ENCODE measurements at regions not wholly inside any gene's neighbourhood (a gene's known extent, or its start where the extent isn't known, plus 50 kb on each side); places are given as distances from the start of the nearest gene placed in this dataset.
A peak's percentile ranks its signal among the peaks of the same experiment; 100 is the strongest.

- no peak overlapping the region for H3K27ac Mint-ChIP-seq
- no peak for DNase-seq
These were observed 1504.6 kb downstream of the EFNB2 start for GRCh38 chr13:105030851-105031250.

GRCh38 chr13:105019073-105019472 lies 1516.4 kb downstream of the EFNB2 start:
- H3K4me1 Mint-ChIP-seq (ENCODE audit: low read depth) = no peaks in the 10 kb centered on the region
- no peak overlapping the region for H3K27ac Mint-ChIP-seq
- no peak overlapping the region for H3K4me3 Mint-ChIP-seq
- ATAC-seq (no peak), DNase-seq (no peak)
- H3K9me3 Mint-ChIP-seq (ENCODE audit: insufficient read depth) = peaks cover 2% of the 10 kb centered on the region
- no peaks in the 10 kb centered on the region for H3K36me3 Mint-ChIP-seq (ENCODE audit: low read depth)
- no peaks in the 10 kb centered on the region for H3K27me3 Mint-ChIP-seq (ENCODE audit: low read depth)
- CTCF ChIA-PET = no interaction called here
- POLR2A ChIA-PET = no interaction called here

More at GRCh38 chr13:105030851-105031250, 1504.6 kb downstream of the EFNB2 start:
- POLR2A ChIA-PET = no interaction called here
- CTCF ChIA-PET = no interaction called here
- Mint-ChIP-seq H3K9me3 (ENCODE audit: insufficient read depth) (no peaks in the 10 kb centered on the region), H3K36me3 (ENCODE audit: low read depth) (no peaks in the 10 kb centered on the region), H3K27me3 (ENCODE audit: low read depth) (no peaks in the 10 kb centered on the region), H3K4me3 (no peak overlapping the region), H3K4me1 (ENCODE audit: low read depth) (no peaks in the 10 kb centered on the region)
- ATAC-seq = no peak

GRCh38 chr13:105016266-105016665 lies 1519.2 kb downstream of the EFNB2 start:
- ATAC-seq = no peak
- H3K36me3 Mint-ChIP-seq (ENCODE audit: low read depth) = no peaks in the 10 kb centered on the region

GRCh38 chr13:105008604-105009003 lies 1526.9 kb downstream of the EFNB2 start:
- no peaks in the 10 kb centered on the region for H3K9me3 Mint-ChIP-seq (ENCODE audit: insufficient read depth)
- H3K4me3 Mint-ChIP-seq = no peak overlapping the region
- no peaks in the 10 kb centered on the region for H3K27me3 Mint-ChIP-seq (ENCODE audit: low read depth)
- no peaks in the 10 kb centered on the region for H3K36me3 Mint-ChIP-seq (ENCODE audit: low read depth)
- DNase-seq (no peak), ATAC-seq (no peak)
- ChIA-PET POLR2A (no interaction called here), CTCF (no interaction called here)
- H3K4me1 Mint-ChIP-seq (ENCODE audit: low read depth) = no peaks in the 10 kb centered on the region
- no peak overlapping the region for H3K27ac Mint-ChIP-seq

More at GRCh38 chr13:105016266-105016665, 1519.2 kb downstream of the EFNB2 start:
- no peaks in the 10 kb centered on the region for H3K4me1 Mint-ChIP-seq (ENCODE audit: low read depth)
- CTCF ChIA-PET = no interaction called here
- H3K27me3 Mint-ChIP-seq (ENCODE audit: low read depth) = no peaks in the 10 kb centered on the region
- no peak for DNase-seq
- no peak overlapping the region for H3K27ac Mint-ChIP-seq
- no peaks in the 10 kb centered on the region for H3K9me3 Mint-ChIP-seq (ENCODE audit: insufficient read depth)
- POLR2A ChIA-PET = no interaction called here
- no peak overlapping the region for H3K4me3 Mint-ChIP-seq

- CTCF ChIA-PET = no interaction called here
- Mint-ChIP-seq H3K27ac (no peak overlapping the region), H3K9me3 (ENCODE audit: insufficient read depth) (no peaks in the 10 kb centered on the region), H3K4me3 (no peak overlapping the region), H3K27me3 (ENCODE audit: low read depth) (no peaks in the 10 kb centered on the region), H3K36me3 (ENCODE audit: low read depth) (no peaks in the 10 kb centered on the region), H3K4me1 (ENCODE audit: low read depth) (no peaks in the 10 kb centered on the region)
- POLR2A ChIA-PET = no interaction called here
- no peak for DNase-seq
- no peak for ATAC-seq
These were observed 1528.2 kb downstream of the EFNB2 start for GRCh38 chr13:105007166-105007808.

GRCh38 chr13:104996022-104996421 lies 1539.4 kb downstream of the EFNB2 start:
- no peaks in the 10 kb centered on the region for H3K27me3 Mint-ChIP-seq (ENCODE audit: low read depth)
- ChIA-PET POLR2A (interaction anchor here (0.7 kb wide), 1 partner anchor 1589 kb away, joined by 7 read pairs; no protein-coding TSS in a partner anchor), CTCF (no interaction called here)
- H3K27ac Mint-ChIP-seq = no peak overlapping the region
- no peaks in the 10 kb centered on the region for H3K9me3 Mint-ChIP-seq (ENCODE audit: insufficient read depth)
- no peak overlapping the region for H3K4me3 Mint-ChIP-seq
- DNase-seq (no peak), ATAC-seq (no peak)
- no peaks in the 10 kb centered on the region for H3K36me3 Mint-ChIP-seq (ENCODE audit: low read depth)
- H3K4me1 Mint-ChIP-seq (ENCODE audit: low read depth) = no peaks in the 10 kb centered on the region

- Mint-ChIP-seq H3K4me1 (ENCODE audit: low read depth) (no peaks in the 10 kb centered on the region), H3K9me3 (ENCODE audit: insufficient read depth) (no peaks in the 10 kb centered on the region), H3K4me3 (no peak overlapping the region), H3K36me3 (ENCODE audit: low read depth) (no peaks in the 10 kb centered on the region), H3K27me3 (ENCODE audit: low read depth) (no peaks in the 10 kb centered on the region), H3K27ac (no peak overlapping the region)
- ChIA-PET POLR2A (no interaction called here), CTCF (no interaction called here)
- ATAC-seq (no peak), DNase-seq (no peak)
These were observed 1541.8 kb downstream of the EFNB2 start for GRCh38 chr13:104993708-104994107.

GRCh38 chr13:104987621-104988020 lies 1547.8 kb downstream of the EFNB2 start:
- ChIA-PET CTCF (no interaction called here), POLR2A (no interaction called here)
- Mint-ChIP-seq H3K27me3 (ENCODE audit: low read depth) (no peaks in the 10 kb centered on the region), H3K4me1 (ENCODE audit: low read depth) (peaks cover 16% of the 10 kb centered on the region), H3K9me3 (ENCODE audit: insufficient read depth) (no peaks in the 10 kb centered on the region), H3K4me3 (no peak overlapping the region), H3K36me3 (ENCODE audit: low read depth) (peaks cover 2% of the 10 kb centered on the region), H3K27ac (no peak overlapping the region)
- ATAC-seq = no peak
- DNase-seq = no peak

GRCh38 chr13:104984296-104984818 lies 1551.1 kb downstream of the EFNB2 start:
- H3K4me3 Mint-ChIP-seq = peak overlapping the region; percentile 47
- H3K27ac Mint-ChIP-seq = peak overlapping the region; percentile 71
- no peaks in the 10 kb centered on the region for H3K9me3 Mint-ChIP-seq (ENCODE audit: insufficient read depth)
- no peaks in the 10 kb centered on the region for H3K27me3 Mint-ChIP-seq (ENCODE audit: low read depth)
- H3K36me3 Mint-ChIP-seq (ENCODE audit: low read depth) = peaks cover 2% of the 10 kb centered on the region
- peak; percentile 55 for DNase-seq
- ChIA-PET POLR2A (no interaction called here), CTCF (no interaction called here)
- peaks cover 19% of the 10 kb centered on the region for H3K4me1 Mint-ChIP-seq (ENCODE audit: low read depth)
- ATAC-seq = peak; percentile 91

- H3K4me3 Mint-ChIP-seq = no peak overlapping the region
- ATAC-seq (no peak), DNase-seq (no peak)
- H3K36me3 Mint-ChIP-seq (ENCODE audit: low read depth) = peaks cover 2% of the 10 kb centered on the region
- no peaks in the 10 kb centered on the region for H3K9me3 Mint-ChIP-seq (ENCODE audit: insufficient read depth)
- ChIA-PET CTCF (no interaction called here), POLR2A (no interaction called here)
- H3K27me3 Mint-ChIP-seq (ENCODE audit: low read depth) = no peaks in the 10 kb centered on the region
- H3K27ac Mint-ChIP-seq = no peak overlapping the region
- H3K4me1 Mint-ChIP-seq (ENCODE audit: low read depth) = peaks cover 19% of the 10 kb centered on the region
These were observed 1551.9 kb downstream of the EFNB2 start for GRCh38 chr13:104983601-104984000.

- Mint-ChIP-seq H3K9me3 (ENCODE audit: insufficient read depth) (no peaks in the 10 kb centered on the region), H3K4me3 (no peak overlapping the region), H3K27ac (no peak overlapping the region), H3K4me1 (ENCODE audit: low read depth) (peaks cover 33% of the 10 kb centered on the region), H3K27me3 (ENCODE audit: low read depth) (no peaks in the 10 kb centered on the region), H3K36me3 (ENCODE audit: low read depth) (peaks cover 2% of the 10 kb centered on the region)
- DNase-seq (no peak), ATAC-seq (no peak)
- POLR2A ChIA-PET = no interaction called here
- CTCF ChIA-PET = no interaction called here
These were observed 1554.9 kb downstream of the EFNB2 start for GRCh38 chr13:104980586-104980985.

- ChIA-PET POLR2A (no interaction called here), CTCF (no interaction called here)
- Mint-ChIP-seq H3K27ac (no peak overlapping the region), H3K9me3 (ENCODE audit: insufficient read depth) (no peaks in the 10 kb centered on the region), H3K4me3 (no peak overlapping the region), H3K4me1 (ENCODE audit: low read depth) (peaks cover 31% of the 10 kb centered on the region), H3K27me3 (ENCODE audit: low read depth) (no peaks in the 10 kb centered on the region), H3K36me3 (ENCODE audit: low read depth) (peaks cover 2% of the 10 kb centered on the region)
- DNase-seq (no peak), ATAC-seq (no peak)
These were observed 1556.0 kb downstream of the EFNB2 start for GRCh38 chr13:104979281-104980030.
